Ramos (cell line): ENCODE measurements at regions not wholly inside any gene's neighbourhood (a gene's known extent, or its start where the extent isn't known, plus 50 kb on each side); places are given as distances from the start of the nearest gene placed in this dataset.

Experiments used
- in situ Hi-C: fragments of 300-500 bp; cut with MboI; formaldehyde crosslinking; loops from one replicate; pipeline ENCODE4 v1.14.3; 2022; ENCODE audit warnings: low sequenced_read_pairs; ENCODE audit not compliant: unreplicated experiment

DNA sequence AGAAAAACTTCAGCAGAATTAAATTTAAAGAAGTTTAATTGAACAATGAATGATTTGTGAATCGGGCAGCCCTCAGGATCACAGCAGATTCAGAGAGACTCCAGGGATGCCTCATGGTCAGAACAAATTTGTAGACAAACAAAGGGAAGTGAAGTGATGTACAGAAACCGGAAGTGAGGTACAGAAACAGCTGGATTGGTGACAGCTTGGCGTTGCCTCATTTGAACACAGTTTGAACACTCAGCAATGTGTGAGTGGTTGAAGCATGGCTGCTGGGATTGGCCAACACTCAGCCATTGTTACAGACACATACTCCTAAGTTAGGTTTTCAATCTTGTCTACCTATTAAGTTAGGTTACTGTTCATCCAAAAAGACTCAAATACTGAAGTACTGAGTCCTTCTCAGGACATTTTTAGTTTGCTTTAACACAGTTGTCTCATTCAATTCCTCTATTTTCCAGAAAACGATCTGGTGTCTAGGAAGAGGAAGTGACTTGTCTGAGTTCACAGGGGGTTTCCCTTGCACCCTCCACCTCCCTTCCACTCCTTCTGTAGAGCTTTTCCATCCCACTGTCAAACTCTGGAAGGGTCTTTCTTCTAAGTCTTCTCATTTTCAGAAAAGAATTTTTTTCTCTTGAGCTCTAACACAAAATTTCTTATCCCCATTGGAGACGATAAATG is 137.9 kb downstream of the SLC4A3 start:
- in situ Hi-C loops: no loop called here

DNA sequence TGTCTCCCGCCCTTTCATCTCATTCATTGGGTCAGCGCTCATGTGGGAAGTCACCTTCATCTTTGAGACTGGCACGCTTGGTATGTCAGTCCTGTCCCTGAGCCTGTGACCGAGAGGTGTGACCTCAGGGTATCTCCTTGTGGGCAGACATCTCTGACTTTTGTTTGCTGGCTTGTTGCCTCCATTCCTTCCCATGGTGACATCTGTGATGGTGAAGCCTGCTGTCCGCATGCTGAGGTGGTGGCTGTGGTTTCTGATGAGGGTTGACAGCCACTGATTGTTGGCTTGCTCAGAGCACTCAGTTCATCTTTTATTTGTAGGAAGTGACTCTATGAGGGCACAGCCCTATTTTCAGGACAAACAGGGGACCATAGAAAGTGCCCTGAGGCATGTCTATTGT is 139.2 kb downstream of the SLC4A3 start:
- in situ Hi-C loops: no loop called here

DNA sequence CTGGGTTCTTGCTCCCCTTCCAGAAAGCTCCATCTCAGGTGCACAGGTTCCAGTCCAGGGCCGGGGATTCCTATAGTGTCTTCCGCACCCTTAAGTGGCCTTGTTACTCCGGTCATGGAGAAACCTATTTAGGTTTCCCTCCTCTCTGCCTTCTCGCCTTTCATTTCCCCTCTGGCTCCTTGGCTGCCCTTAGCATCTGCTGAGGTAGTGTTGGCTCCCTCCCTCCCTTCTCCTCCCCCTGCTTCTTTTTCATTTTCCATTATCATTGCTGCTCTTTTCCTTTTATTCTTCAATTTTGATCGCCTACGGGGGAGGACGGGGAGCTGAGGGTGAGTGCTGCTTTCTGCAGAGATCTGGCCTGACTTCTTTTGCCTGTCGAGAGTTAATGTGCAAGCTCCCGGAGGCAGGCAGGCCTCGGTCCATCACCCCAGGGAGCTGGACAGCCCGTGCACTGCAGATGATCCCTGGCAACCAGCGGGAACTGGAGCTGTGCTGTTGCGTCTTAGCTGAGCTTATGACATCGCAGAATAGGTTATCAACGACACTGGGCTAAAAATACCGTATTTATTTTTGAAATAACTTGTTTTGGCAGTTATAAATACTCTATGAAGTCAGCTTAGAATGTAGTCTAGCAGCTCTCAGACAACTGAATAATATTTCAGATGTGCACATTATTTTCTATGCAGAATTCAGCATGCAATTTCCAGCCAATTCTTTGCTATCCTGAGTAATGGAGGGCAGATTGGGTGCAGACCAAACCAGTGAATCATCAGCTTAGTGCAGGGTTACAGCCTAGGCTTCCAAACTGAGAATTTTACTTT is 141.9 kb downstream of the SLC4A3 start:
- in situ Hi-C loops: no loop called here

DNA sequence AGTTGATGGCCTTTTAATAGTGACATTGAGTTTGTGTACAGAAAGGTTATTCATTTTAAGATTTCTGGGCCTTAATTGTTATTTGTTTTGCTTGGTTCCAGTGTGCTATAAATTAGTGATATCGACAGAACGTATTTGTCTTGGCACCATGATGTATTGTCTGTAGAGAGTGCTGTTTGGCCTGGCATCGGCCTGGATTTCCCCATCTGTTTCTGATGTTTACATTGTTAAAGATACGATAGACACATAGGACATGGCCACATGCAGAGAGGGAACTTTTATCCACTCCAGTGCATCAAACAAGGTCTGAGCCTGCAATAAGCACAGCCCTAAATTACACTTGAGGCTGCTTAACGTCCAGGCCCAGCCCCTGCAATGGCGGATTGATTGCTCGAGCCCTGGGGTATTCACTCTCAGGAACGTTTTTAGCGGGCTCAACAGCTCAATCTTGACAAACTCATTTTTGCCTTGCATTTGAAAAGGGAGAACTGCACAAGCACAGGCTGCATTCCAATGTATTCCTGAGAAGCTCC is 144.7 kb downstream of the SLC4A3 start:
- in situ Hi-C loops: no loop called here

DNA sequence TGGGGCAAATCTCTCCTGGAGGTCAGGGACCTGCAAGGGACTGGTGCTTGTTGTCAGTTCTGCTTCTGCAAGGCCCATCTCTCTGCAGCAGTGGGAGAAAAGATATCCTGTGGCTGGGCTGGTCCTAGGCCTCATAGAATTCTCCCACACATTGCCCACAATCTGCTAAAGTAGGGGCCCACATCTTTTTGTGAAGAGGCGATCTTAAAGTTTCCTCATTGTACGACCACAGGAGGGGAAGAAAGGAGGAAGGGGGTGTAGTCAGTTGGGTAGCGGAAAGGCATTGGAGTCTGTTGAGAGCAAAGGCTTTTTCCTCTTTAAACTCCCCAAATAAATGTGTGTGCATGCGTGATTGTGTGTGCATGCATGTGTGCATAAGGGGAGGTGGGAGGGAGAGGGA is 145.3 kb downstream of the SLC4A3 start:
- in situ Hi-C loops: no loop called here

DNA sequence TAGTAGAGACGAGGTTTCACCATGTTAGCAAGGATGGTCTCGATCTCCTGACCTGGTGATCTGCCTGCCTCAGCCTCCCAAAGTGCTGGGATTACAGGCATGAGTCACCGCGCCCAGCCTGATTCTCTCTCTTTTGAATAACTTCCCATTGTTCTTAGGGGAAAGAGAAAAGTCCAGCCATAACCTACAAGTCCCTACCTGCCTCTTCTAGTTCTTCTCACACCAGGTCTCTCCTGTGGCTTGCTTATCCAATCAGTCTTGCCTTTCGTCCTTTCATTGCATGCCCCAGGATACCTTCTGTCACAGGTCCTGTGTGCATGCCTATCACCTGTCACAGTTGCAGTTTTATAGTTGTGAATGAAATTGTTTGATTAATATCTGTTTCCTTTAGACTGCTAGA is 148.1 kb downstream of the SLC4A3 start:
- in situ Hi-C loops: no loop called here

DNA sequence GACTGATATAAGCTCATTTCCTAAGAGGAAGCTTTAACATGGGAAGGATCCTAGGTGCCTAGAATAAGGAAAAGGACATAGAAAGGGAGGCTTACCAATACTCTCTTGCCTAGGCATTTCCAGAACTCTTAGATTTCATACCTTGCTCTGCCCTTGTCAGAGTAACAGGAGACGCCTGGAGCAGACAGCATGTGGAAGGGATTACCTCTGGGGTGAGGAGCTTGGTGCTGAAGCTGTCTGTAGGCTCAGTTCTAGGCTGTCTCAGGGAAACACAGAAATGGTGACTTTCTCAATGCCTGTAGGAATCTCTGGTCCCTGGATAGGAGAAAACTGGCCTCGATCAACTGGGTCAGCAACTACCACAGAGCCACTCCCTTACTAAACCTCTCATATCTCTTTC is 150.0 kb downstream of the SLC4A3 start:
- in situ Hi-C loops: no loop called here

DNA sequence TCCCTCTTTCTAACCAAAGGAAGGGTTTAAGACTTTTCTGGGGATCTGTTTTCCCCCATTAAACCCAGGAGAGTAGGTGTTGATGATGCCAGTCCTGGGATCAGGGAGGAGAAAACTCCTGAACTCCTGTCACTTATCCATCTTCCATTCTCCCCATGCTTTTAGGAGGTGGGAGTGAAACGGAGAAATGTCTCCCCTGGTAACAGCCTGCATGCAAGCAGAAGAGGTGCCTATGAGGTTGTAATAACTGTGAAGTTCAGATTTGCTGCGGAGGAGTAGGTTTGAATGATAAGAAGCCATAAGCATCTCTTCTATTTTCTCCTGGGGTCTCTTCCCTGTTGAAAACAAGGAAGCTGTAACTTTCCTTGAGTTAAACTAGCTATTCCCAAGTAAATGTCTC is 150.8 kb downstream of the SLC4A3 start:
- in situ Hi-C loops: no loop called here

DNA sequence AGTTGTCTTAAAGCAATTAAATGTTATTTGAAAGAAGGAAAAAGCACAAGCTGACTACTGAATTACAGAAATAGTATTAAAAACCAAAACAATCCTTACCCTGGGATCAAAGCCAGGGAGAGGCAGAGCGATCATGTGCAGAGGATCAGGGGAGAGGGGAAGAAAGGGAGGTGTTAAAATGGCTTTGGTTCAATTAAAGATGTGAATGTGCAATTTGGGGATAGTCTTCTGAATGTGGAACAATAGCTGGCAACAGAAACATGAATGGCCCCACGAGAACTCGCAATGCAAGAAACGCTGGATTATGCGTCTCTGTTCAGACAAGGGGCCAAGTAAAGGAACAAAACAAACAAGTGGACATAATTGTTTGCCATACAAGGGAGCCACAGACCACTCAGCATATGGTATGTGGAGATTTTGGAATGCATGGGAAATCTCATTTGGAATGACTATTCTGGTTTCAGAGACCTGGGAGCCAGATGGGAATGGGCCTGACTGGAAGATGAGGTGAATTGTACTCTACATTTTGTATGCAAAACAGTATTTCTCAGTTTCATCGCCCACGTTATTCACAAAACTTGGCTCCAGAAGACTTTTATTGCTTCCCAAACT is 155.4 kb downstream of the SLC4A3 start:
- in situ Hi-C loops: no loop called here

DNA sequence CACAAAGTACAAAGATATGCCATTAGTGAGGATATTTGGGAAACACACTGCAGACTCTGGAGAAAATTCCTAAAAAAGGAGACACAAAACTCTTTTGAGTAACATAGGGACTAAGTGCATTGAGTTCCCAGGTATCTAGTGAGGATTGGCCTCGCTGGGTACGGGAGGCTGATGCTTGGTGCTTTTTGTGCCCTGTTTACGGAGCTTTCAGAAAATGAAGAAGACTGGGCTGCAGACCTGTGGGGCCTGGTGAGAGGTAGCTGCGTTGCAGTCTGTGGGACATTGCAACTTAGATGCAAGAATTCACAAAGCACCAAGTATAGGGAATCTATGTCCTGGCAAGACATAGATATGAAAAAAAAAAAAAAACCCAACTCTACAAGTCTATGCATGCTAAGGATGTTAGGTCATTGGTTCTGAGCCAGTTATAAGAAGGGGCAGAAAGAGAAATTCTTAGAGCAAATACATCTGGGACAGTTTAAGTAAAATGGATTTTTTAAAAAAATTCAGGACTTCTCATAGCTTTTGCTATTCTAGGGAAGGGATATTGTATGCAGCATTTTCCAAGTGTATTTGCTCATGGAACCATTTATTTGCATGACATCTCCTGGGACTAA is 156.0 kb downstream of the SLC4A3 start:
- in situ Hi-C loops: no loop called here

DNA sequence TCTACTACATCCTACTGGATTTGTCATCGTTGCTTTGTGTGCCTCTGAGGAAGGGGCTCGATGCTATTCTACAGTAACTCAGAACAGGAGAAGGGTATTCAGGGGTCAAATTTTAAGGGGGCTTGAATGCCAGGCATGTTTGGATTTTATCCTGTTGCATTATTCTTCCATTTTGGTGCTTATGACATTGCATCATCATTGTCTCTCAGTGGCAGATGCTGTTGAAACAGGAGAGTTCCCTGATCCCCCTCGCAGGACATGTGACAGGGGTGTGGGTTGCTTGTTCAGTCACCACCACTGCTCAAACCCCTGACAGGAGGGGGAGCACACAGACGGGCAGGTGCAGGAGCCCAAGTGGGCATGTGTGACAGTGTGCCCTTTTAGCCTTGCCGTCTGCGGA is 156.7 kb downstream of the SLC4A3 start:
- in situ Hi-C loops: no loop called here

DNA sequence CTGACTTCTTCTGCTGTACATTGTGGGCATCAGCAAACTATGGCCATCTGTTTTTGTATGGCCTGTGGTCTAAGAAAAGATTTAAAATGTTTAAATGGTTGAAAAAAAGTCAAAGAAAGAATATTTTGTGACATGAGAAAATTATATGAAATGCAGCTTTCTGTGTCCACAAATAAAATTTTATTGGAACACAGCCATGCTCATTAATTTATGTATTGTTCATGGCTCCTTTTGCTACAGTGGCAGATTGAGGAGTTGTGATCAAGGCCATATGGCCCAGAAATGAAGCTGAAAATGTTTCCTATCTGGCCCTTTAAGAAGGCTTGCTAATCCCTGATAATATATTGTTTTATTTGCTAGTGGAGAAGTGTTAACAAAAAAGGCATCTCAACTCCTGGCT is 162.0 kb downstream of the SLC4A3 start:
- in situ Hi-C loops: no loop called here

DNA sequence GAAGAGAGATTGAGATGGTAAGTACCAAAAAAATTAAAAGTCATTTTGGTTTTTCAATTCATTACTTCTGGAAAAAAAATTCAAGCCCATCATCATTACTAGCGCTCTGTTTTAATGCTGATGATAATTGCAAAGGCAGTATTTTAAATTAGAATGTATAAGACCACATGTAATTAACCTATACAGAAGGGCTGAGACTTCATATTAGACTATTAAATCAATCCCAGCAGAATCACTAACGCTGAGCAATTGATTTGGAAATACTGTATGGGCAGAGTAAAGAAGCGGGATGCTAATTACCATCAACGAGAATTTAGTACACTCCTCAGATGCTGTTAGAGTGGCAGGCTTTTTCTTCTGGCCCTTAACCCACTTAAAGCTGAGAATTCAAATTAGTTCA is 165.0 kb downstream of the SLC4A3 start:
- in situ Hi-C loops: no loop called here

DNA sequence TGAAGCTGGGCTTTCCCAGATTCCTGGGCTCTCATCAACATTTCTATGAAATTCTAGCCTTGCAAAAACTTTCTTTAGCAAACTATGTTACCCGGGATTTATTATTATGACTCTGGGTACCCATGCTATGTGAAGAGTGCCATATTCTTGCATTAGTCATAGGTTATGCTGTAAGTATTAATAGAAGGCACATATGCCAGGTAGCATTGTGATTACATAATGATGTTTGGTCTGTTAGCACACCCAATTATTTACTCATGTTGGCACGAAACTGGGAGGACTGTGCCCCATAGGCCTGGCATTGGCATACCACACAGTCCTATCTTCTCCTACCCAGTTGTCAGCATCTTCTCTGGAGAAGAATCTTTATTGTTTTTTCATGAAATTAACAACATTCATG is 171.0 kb downstream of the SLC4A3 start:
- in situ Hi-C loops: no loop called here

DNA sequence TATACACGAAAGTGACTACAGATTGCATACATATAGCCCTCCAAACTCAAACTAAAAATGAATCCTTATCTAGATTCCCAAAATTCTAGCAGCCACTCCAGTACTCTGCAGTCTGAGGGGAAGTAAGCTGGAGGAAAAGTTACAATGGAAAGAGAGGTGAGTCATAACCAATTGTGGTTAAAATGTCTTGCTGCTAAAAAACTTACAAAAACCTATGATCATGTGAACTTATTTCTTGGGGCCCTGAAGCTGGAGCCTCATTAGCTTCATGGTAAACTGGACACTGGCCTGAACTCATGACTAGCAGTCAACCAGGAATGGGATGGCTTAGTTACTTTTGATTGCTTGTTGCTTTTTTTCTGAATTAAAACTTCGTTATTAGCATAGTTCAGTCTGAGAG is 175.9 kb downstream of the SLC4A3 start:
- in situ Hi-C loops: no loop called here

DNA sequence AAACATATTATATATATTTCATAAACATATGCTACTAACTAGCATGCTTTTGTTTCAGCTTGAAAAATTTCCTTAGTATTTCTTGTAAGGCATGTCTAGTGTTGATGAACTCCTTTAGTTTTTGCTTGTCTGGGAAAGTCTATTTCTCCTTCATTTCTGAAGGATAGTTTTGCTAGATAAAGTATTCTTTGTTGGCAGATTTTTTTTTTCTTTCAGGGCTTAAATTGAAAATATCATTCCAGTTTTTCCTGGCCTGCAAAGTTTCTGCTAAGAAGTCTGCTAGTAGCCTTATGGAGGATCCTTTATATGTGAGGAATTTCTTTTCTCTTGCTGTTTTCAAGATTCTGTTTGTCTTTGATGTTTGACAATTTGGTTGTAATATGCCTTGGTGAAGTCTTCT is 183.5 kb downstream of the SLC4A3 start:
- in situ Hi-C loops: no loop called here

DNA sequence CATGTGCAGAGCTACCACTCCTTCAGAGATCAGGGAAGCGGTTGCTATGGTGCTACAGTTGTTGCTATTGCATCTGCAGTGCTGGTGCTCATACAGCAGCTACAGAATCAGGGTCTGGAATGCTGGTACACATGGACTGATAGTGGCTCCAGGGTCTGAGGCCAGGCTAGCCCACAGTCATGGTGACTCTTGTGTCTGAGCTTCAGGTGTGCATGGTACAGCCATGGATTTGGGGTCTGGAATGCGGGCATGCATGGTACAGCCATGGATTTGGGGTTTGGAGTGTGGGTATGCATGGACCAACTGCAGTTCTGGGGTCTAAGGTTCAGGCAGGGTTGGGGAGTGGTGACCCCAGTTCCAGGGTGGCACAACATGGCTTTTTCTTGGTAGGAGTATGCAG is 185.2 kb downstream of the SLC4A3 start:
- in situ Hi-C loops: no loop called here

DNA sequence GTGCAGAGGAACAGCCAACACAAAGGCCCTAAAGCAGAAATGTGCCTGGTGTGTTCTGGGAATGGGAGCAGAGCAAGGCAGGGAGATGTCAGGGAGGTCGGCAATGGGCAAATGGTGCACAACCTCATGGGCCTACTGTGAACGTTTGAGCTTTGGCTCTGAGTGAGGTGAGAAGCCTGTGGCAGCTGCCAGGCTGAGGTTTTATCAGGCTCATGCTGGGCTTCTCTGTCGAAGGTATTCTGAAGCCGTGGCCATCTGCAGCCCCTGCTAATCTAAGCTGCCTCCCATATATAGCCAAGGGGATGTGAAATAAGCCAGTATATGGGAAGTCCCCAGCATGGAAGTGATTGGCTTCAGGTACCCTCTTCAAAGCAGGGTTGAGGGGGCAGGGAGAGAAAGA is 193.3 kb downstream of the SLC4A3 start:
- in situ Hi-C loops: no loop called here

DNA sequence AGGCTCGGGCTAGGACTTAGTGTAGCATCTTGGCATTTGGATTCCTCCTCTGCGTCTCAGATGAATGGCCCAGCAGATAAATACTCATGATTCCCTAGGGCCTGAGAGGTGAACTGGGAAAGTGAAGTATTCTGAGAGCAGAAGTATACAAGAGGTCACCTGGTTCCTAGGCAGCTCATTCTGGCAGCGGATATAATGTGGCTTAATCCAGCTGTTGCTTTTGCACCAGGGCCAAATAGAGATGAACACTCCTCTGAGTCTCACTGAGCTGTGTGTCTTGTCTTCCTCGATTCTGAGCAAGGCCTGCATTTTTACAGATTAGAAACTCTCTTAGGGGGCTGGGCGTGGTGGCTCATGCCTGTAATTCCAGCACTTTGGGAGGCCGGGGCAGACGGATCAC is 196.1 kb downstream of the SLC4A3 start:
- in situ Hi-C loops: no loop called here

DNA sequence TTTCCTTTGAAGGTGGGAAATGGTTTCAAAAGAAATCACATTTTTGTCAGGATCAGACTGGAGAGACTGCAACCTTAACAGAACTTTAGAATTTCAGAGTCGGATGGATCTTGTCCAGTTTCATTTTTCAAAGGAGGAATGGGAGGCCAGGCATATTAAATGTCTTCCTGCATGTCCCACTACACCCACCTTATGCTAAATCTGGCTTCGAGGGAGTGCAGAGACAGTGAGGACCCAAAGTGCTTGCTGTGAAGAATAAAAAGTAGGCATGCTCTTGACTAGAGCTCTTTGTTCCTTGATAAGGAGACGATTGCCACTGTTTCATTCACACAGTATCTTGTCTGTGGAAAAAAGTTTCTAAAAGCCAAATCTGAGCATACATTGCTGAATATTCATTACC is 197.6 kb downstream of the SLC4A3 start:
- in situ Hi-C loops: no loop called here

DNA sequence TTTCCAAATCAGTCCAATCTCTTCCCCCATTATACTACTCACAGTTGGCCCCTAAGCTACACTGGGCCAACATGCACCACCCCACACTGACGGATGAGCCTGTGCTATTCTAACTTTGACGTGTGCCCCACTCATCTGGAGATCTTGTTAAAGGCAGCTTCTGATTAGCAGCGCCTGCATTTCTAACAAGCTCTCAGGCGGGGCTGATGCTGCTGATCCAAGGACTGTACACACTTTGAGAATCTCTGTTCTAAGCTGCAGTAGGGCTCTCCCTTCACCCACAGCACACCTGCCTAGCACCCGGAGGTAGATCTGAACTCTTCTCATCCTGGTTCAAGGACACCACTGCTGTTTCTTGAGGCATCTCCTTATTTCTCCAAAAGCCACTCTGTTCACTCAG is 200.7 kb downstream of the SLC4A3 start:
- in situ Hi-C loops: no loop called here
